DMS79 (cell line): ENCODE measurements at regions not wholly inside any gene's neighbourhood (a gene's known extent, or its start where the extent isn't known, plus 50 kb on each side); places are given as distances from the start of the nearest gene placed in this dataset.
"Not testable (repeated sequence)": the region's sequence is repeated elsewhere in the genome, so short reads cannot be mapped to it uniquely, and the experiment has no call there.

Experiments used
- DNase-seq: peaks from one replicate; lab custom pipeline; 2025; lab: John Stamatoyannopoulos, UW

DNA sequence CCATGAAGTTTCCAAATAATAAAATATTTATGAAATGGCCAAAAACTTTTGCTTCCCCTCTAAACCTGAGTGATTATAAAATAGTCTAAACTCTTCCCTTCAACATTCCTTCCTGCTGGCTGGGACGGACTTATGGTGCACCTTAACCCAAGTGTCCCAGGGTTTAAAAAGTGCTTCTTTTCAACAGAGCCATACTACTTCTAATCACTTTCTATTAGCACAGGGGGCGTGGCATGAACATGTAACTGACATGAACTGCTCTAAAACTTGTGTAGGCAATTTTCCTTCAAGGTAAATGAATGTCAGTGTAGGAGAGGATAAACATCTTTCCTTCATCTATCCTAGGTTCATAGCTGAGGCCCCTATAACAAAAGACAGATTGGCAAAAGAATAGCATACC is 163.6 kb upstream of the RIMS1 start:
- no peak for DNase-seq

DNA sequence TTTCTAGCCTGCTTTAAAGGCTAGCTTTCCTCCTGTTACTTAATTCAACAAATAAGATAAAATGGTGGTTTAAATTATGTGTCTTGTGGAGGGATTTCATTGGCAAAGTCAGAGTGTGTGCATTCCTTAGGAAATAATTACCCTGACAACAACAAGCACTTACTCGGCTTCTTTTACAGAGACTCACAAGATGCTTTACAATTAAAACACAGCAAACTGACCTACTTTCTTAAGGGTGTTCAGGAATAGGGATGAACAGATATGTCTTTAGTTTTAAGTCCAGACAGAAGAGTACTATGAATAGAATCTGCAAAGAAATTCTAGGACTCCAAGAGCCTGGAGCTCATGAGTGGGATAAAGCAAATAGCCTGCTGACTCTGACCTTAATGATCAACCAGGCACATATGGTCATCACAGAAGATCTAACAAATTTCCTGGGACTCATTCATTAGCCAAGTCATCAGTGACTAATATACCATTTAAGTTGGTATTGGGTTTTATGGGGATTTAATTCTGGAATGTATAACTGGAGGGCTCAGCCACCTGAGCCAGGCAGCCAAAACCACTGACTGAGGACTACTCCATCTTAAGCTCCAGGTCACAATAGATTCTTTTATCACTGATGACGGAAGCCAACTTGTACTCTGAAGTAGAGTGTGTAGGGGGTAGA is 161.8 kb upstream of the RIMS1 start:
- no peak for DNase-seq

DNA sequence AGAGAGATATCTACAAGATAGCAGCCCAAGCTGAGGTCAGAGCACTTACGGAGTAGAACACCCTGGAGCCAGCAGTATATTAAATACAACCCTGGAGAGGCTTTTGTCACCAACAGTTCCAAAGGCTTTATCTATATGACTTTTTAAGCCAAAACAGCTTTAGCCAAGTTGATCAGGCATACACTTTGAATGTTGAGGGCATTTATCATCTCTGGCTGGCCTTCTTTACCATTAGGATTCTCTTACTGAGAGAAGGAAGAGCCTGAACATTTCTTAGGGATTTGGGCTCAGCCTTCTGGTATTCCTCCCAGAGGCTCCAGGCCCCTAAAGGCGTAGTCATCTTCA is 161.3 kb upstream of the RIMS1 start:
- no peak for DNase-seq

DNA sequence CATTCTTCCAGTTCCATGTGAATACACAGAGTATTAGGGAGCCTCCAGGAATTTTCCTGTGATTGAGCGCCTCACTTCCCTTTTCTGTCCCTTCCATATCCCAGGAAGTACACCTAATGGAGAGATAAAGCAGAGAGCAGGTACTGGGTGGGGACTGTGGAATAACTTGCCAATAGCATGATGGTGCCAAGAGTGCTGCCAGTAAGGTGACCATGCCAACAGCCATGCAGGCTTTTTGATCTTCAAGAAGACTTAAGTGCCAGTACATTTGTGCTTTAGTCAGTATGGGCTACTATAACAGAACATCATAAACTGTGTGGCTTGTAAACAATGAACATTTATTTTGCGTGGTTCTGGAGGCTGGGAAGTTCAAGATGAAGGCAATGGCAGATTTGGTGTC is 160.2 kb upstream of the RIMS1 start:
- no peak for DNase-seq

DNA sequence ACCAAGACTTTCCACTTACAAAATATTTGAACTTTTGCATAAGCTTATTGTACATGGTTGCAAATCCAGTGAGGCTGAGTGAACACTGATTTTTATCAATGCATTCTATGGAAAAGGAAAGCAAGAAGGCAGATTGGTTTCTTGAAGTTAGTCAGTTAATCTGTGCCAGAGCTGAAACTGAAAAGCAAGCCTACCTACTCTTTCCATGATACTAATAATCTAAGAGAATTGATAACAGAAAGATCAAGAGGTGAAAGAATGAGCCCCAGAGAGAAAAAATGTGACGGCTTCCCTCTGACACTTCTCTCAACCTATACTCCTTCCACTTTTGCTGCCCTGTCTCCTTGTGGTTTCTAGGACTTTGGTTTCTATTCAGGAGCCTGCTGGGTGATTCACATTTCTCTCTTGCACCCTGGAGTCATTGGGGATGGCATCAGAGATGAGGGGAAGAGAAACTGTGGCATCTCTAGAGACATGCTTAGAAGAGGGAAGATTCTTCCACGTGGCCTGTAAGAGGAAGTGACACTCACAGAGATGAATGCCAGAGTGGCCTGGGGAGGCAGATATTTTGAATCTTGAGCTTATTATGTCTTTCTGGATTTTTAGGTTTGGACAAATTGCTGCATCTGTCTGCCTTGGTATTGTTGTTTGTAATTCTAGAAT is 158.6 kb upstream of the RIMS1 start:
- no peak for DNase-seq

DNA sequence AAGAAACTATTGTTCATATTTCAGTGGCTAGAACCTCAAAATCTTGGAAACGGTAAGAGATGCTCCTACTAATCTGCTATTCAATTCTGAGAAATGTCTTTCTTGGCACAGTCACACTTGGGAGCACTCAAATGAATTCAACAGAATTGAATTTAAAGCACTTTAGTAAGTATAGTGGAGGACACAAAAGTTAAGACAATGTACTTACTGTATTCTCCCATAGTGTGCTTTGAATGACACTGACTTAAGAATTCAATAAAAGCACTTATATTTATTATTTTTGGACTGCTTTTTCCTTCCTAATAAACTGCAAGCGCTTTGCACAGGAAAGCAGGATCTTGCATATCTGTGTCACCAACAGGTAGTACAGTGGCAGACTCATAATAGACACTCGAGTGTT is 156.1 kb upstream of the RIMS1 start:
- DNase-seq: no peak

DNA sequence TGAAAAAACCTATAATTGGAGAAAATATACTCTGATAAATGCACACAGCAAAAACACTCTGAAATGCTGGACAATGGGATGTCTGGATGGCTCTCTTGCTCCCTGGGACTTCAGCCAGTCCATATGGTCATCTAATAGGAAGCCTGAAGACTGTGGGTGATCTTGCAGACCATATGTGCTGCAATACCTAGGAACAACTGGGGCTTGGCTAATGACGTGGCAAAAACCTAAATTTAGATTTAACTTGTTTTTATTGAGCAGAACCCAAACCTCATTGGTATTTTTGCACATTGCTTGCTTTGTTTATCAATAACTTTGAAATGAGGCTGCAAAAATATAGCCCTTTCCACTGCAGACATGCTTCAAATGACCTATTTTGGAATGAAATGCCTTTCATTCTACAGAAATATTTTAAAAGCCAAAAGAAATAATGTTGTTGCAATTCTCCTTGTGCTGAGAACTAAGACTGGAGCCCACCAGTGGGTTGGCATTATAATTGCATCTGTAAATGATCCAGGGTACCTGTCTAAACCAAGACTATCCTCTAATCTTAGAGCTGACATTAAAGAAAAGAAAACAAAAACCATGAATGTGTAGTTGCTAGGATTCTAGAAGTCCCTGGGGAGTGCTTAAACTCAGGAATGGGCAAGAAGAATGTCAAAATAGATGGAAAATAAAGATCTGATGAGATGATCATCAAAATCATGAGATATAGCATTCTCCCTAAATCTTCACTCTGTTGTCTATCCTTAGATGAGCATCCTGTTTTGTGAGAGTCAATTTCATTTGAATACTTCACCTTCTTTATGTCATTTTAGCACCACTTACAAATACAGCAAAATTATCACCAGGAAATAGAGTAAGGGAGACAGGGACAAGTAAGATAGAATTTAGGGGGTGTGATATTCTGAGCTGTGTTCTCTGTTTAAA is 152.1 kb upstream of the RIMS1 start:
- no peak for DNase-seq

DNA sequence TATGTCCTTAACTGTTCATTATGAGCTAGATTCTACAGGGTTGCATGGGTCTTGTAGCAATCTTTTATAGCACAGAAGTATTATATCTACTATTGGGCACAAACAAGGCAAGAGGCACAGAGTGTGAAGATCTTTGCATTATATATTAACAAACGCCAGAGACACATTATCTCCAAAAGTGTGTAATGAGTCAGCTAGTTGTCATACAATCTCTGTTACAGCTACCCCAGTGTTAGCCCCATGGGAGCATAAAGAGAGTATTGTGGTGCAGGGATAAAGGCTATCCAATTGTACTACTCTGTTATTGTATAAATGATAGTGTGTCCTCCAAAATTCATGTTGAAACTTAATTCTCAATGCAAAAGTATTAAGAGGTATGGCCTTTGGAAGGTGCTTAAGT is 148.4 kb upstream of the RIMS1 start:
- DNase-seq: no peak

DNA sequence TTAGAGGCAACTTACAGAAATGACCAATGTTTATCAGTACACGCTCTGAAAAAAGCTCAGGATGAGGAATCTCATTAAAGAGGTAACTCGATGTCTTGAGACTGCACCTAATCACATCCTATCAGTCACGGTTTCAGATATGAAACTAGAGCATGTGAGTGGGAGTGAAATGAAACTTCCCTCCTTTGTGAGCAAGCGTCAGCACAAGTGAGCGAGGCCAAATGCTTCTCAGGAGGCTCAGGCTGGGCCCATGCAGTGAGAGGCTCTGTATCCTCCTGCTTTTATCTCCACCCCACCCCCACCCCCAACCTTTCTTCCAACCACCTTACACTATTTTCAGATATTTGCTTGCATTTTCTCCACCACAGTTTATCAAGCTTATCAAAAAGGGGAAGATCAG is 140.8 kb upstream of the RIMS1 start:
- DNase-seq: no peak

DNA sequence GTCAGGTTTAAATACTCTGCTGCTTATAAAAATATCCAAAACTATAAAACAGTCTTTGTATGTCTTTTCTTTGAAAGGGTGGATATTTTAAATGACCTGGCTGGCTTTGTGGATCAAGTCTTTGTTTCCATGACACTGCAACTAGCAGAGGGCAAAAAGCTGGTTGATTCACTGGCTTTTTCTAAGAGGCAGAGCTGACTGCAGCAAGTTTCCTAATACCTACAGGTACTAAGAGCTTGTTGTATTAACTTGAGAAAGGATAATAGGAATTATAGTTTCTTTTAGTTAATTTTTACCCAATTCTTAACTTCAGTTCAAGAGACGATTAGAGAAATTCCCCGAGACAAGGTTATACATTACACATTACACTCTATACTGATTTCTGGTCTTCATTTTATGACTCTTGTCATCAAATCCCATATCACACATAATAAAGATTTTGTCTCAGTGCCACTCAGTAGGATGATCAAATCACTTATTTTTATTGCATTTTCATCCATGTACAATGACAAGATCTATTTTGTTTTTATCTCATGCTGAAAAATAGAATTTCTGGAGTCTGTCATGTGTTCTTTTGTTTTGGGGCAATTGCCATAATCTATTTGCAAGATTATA is 120.1 kb upstream of the RIMS1 start:
- no peak for DNase-seq

DNA sequence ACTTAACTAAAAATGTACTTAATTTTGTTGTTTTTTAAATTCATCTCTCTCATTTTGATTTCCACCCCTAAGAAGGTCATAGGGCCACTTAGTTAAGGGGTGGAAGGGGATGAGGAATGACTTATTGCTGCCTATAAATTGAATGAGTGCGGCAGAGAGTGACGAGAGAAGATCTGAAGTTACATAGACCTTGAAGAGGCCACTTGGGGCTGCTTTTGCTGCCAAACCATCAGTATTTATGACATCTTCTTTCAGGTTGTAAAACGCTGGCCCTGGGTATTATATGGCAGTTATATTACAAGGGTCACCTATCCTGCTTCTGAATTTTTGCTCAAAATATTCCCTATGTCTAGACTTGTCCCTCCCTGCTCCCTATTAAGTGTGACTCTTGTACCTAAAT is 119.6 kb upstream of the RIMS1 start:
- no peak for DNase-seq

DNA sequence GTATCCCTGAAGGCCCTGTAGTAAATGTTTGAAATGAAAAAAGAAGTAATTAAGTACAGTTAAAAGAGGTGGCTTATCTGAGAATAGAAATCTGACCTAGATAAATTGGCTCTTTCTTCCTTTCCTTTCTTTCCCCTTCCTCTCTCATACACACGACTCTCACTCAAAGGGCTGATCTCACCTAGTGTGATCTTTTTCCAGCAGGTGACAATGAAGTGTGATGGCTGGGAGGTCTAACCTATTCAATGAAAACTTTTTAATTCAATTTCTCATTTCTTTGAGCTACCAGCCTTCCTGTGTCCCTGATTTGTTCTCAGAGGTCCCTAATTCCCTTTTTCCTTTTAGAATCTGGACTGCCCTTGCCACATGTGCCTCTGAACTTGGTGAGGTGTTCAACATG is 118.0 kb upstream of the RIMS1 start:
- DNase-seq: no peak

DNA sequence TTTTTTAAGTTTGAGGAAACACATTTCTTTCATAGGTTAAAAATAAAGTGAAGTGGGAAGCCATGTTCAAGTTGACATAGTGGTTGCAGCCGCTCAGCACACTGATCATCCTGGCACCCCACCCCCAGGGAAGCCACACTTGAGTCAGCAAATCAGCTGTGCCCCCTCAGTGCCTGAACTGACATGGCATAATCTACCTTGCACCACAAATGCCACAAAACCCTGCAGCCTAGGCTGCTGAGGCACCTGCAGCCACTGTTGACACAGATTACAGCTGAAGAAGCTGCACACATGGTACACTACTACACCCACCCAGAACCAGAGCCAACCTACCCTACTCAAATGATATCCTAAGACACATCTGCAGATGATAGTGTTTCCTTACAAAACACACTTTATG is 77.5 kb upstream of the RIMS1 start:
- no peak for DNase-seq

DNA sequence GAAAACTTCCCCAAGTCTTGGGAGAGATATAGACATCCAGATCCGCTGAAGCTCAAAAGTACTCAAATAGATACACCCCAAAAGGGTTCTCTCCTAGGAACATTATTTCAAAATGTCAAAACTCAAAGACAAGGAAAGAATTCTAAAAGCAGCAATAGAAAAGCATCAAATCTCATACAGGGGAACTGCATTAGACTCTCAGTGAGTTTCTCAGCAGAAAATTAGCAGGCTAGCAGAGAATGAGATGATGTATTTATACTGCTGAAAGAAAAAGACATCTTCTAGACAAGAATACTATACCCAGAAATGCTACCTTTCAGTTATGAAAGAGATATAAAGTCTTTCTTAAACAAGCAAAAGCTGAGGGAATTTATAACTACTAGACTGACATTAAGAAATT is 75.5 kb upstream of the RIMS1 start:
- DNase-seq: no peak

DNA sequence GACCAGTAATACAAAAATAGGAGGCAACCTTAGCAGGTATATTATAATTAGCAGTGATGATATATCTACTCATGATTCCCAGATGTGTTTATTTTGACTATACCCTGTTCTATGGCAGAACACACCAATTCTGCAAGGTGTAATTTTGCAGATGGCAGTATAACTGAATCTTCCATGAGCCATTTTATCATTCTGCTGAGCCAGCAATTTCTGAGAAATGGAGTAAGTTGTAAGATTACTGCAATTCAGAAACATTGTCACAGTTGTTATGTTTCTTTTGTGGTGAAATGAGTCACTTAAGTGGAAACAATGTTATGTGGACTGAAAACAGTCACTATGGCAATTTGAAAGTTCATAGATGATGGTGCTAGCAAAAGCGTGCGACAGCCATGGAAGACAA is 63.7 kb upstream of the RIMS1 start:
- DNase-seq: no peak

DNA sequence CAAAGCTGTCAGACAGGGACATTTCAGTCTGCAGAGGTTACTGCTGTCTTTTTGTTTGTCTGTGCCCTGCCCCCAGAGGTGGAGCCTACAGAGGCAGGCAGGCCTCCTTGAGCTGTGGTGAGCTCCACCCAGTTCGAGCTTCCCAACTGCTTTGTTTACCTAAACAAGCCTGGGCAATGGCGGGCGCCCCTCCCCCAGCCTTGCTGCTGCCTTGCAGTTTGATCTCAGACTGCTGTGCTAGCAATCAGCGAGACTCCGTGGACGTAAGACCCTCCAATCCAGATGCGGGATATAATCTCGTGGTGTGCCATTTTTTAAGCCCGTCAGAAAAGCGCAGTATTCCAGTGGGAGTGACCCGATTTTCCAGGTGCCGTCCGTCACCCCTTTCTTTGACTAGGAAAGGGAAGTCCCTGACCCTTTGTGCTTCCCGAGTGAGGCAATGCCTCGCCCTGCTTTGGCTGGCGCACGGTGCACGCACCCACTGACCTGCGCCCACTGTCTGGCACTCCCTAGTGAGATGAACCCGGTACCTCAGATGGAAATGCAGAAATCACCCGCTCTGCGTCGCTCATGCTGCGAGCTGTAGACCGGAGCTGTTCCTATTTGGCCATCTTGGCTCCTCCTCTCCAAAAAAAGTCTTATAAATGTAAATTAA is 54.1 kb upstream of the RIMS1 start:
- DNase-seq: not testable (repeated sequence)
